Stimulated activated CD8-positive, alpha-beta memory T cell treated with anti-CD3 and anti-CD28 coated beads, Interleukin-15, amount 100 ng/mL, for 24 hours (primary cell): ENCODE measurements at regions not wholly inside any gene's neighbourhood (a gene's known extent, or its start where the extent isn't known, plus 50 kb on each side); places are given as distances from the start of the nearest gene placed in this dataset.
"Not testable (repeated sequence)": the region's sequence is repeated elsewhere in the genome, so short reads cannot be mapped to it uniquely, and the experiment has no call there.

Experiments
- DNase-seq: peaks from one replicate; pipeline ENCODE4 v3.0.0-alpha.2; 2020; ENCODE audit warnings: low read depth

DNA sequence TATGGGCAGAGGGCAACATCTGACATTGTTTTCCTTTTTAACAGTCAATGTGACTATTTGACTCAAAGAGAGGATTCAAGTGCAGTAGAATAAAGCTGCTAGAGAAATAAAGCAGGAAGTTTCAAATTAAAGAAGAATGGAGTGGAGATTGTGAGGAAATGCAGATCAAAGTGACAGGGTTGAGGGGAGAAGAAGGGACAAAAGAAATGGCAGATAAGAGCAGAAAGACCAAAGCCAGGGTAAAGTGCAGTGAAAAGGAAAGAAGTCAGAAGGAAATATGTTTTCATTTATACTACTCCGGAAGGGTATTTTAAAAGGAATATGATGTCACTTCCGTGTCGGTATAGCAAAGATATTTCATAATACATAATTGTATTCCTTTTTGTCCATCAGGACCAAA is 297.5 kb upstream of the CRIM1 start:
- no peak for DNase-seq

- DNase-seq = no peak
Measured at GRCh38 chr2:36052819-36053218, 302.8 kb upstream of the CRIM1 start.

GRCh38 chr2:36044411-36044810 is 311.2 kb upstream of the CRIM1 start:
- no peak for DNase-seq

GRCh38 chr2:36035137-36035536 is 320.4 kb upstream of the CRIM1 start:
- no peak for DNase-seq

DNA sequence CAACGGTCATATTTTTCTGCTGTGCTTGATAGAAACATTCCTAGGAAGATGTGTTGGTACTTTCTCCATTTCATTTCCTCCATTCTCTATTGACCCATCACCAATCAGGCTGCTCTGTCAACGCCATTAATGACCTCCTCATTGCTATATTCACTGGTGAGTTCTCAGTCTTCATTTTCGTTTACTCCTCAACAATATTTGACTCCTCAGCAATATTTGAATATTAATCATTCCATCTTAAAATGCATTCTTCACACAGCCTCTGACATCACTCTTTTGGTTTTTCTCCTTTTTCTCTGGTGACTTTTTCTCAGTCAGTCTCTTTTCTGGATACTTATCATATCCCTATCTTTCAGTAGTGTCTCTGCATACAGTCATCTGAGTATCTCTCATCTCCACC is 323.5 kb upstream of the CRIM1 start:
- no peak for DNase-seq

- no peak for DNase-seq
Measured at GRCh38 chr2:36031471-36031870, 324.1 kb upstream of the CRIM1 start.

DNA sequence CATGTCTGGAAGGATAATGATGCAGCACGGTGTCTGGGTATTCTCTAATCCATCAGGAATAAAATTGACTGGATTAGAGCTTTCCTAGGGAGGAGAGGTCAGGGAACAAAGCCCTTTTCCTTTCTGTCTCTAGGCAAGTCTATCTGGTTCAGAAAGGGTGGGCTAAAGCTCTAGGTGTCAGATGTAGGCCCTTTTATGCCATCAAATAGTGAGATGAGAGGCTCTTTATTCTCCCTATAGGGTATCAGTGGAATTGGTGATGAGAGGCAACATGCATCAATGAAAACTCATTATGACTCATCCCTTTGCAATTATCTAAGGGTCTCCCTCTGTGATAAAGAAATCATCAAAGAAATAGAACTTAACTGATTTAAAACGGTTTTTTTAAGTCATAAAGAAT is 328.0 kb upstream of the CRIM1 start:
- no peak for DNase-seq

DNA sequence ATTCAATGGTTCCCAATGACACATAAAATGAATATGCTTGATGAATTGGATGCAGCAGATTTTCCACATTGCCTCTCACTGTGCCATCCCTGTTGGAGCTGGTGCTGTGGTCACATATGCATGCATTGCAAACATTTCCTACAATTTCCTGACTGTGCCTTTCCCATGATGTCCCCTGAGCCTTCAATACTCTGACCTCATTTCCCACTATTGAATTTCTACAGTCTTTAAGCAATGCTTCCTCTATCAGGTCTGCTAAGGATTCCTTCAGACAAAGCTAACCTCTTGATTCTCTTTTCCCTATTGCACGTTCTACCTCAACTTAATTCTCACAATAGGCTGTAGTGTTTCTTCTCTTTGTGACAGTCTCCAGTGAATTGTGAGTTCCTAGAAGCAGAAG is 342.5 kb upstream of the CRIM1 start:
- DNase-seq = no peak

DNA sequence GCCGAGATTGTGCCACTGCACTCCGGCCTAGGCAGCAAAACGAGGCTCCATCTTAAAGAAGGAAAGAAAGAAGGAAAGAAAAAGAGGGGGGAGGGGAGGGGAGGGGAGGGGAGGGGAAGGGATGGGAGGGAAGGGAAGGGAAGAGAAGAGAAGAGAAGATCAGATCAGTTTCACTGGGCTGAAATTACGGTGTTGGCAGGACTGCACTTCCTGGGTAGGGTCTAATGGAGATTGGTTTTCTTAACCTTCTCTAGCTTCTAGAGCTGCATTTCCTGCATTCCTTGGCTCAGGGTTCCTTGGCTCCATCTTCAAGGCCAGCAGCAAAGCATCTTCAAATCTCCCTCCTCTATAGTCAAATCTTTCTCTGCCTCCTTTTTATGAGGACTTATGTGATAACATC is 349.1 kb upstream of the CRIM1 start:
- DNase-seq = no peak

DNA sequence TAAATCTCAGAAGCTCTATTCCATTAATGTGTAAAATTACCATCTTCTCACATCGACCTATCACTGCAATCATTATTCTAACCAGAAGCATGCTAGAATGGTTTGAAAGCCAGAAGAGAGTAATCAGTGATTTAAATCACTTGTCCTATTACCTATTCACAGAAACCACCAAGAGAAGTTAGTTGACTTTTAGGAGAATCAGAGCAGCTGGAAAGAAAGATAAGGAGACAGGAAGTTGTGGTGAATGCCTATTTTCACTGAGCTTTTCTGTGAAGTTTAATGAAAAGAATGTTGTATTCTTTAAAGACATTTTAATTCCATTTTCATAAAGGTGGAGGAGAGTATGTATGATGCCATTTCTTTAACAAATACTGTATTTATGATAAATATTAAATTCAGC is 352.6 kb upstream of the CRIM1 start:
- DNase-seq = no peak

DNA sequence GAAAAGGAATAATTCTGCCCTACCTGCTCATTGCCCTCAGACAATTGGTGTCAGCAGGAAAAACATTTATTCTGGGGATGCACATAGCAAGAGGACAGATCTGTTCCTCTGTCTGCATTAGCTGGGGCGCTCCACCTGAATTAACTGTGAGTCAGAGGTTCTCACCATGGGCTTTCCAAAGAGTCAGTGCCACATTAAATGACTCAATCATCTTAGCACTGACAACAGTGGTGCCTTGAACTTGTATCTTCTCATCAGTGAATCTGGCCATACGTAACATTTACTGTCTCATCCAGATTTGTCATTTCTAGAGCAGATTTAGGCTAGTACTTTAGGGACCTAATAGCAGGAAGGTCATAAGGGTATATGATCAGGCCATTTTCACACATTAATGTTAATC is 358.1 kb upstream of the CRIM1 start:
- no peak for DNase-seq

DNA sequence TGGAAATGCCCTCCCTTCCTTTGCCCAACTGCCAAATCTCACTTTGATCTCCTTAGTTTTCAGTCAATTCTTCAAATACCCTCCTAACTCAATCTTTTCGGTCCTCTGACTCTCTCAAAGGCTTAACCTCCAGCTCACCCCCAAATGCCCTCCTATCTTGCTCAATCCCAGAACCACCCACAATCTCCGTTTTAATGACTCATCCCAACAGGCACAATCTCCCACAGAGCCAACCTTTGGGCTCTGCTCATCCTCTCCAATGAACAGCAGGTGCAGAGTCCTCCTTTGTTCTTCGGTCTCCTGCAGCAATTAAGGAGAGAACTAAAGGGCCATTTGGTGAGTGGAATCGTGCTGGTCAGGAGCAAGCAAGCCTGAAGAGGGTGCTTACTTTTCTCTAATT is 366.1 kb upstream of the CRIM1 start:
- no peak for DNase-seq

DNA sequence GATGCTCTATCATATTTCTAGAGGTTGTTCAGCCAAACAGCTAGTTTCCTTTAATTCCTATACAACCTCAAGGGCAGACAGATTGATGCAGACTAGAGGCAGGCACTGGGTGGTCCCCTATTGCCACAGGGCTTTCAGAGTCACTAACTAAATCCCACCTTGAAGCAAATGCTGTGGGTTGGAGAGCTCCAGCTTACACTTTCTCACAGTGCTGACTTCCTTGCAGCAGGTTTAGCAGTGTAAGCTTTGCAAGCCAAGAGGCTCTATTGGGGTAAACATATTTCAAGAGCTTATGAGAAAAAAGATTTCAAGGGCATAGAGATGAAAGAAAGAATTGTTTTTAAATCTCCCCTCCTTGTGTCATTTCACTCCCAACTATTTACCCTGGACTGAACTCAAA is 366.5 kb upstream of the CRIM1 start:
- no peak for DNase-seq

DNA sequence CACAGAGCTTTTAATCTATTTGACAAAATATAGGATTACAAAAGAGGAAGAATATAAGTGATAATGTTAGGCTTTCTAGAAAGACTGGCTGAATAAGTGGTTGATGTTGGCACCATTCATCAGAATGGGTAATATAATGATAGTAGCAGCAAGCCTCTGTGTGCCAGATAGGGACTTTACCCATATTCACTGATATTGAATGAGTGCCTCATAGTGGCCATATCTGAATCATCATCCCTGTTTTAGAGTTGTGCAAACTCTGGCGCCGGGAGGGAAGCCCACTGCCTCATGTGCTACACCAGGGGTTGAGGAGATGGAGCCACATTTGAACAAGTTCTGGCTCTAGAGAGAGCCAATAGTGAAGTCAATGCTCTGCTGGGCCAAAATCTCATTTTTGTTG is 368.7 kb upstream of the CRIM1 start:
- no peak for DNase-seq

GRCh38 chr2:35978218-35978617 is 377.4 kb upstream of the CRIM1 start:
- DNase-seq = no peak

DNA sequence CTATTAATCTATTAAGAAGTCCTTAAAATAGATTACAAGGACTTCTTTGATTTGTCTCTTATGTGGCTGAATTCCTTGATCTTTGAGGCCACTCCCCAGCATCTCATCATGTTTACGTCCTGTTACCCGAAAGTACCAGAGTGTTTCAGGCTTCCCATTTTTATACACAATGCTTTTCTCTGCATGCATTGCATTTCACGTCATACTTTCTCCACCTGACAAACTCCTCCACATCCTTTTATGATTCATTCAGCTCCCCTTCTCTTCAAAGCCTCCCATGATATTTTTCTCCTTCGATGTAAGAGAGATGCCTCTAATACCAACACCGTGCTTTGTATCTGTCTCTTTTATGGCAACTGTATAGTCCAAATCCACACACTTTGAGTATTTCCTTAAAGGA is 379.0 kb upstream of the CRIM1 start:
- DNase-seq = no peak

DNA sequence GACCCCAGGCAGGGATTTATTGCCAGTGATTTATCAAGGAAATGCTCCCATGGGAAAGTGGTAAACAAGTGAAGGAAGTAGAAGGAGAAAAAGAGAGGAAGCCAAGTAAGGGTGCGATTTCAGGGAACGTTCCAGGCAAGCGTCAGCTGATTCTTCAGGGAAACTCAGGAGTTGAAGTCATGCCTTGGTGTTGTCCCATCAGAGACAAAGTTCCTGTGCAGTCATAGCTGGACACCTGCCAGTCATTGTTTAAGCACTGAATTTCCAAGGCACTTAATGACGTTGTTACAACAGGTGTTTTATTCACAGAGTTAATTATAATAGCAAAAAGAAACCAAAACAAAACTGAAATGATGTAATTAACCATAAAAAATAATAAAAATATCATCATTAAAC is 381.8 kb upstream of the CRIM1 start:
- DNase-seq = no peak

GRCh38 chr2:35973132-35973736 is 382.3 kb upstream of the CRIM1 start:
- no peak for DNase-seq

GRCh38 chr2:35963824-35964223 is 391.8 kb upstream of the CRIM1 start:
- no peak for DNase-seq

- DNase-seq = no peak
Measured at GRCh38 chr2:35963357-35963756, 392.2 kb upstream of the CRIM1 start.

GRCh38 chr2:35962585-35963146 is 392.9 kb upstream of the CRIM1 start:
- no peak for DNase-seq

- no peak for DNase-seq
Measured at GRCh38 chr2:35960596-35960995, 395.0 kb upstream of the CRIM1 start.

- not testable (repeated sequence) for DNase-seq
Measured at GRCh38 chr2:35957053-35957452, 398.5 kb upstream of the CRIM1 start.

- no peak for DNase-seq
Measured at GRCh38 chr2:35946478-35946877, 409.1 kb upstream of the CRIM1 start.

- DNase-seq = no peak
Measured at GRCh38 chr2:35938838-35939237, 416.7 kb upstream of the CRIM1 start.
